ENCODE measurements at regions not wholly inside any gene's neighbourhood (a gene's known extent, or its start where the extent isn't known, plus 50 kb on each side); places are given as distances from the start of the nearest gene placed in this dataset.
A peak's percentile ranks its signal among the peaks of the same experiment; 100 is the strongest.

- DNase-seq = peak; percentile 80
Observed at GRCh38 chr2:157194097-157194688, 63.3 kb upstream of the GALNT5 start.

- no peak for DNase-seq
Observed at GRCh38 chr2:157194844-157195243, 62.7 kb upstream of the GALNT5 start.

GRCh38 chr2:157196956-157197355, 60.5 kb upstream of the GALNT5 start:
- no peak for DNase-seq

GRCh38 chr2:157197848-157198247, 59.7 kb upstream of the GALNT5 start:
- no peak for DNase-seq

GRCh38 chr2:157203651-157204050, 53.9 kb upstream of the GALNT5 start:
- no peak for DNase-seq

GRCh38 chr2:157204401-157204800, 53.1 kb upstream of the GALNT5 start:
- DNase-seq = no peak

GRCh38 chr2:157206916-157207315, 50.6 kb upstream of the GALNT5 start:
- DNase-seq = no peak

Data from NCI-H2227 treated with DMSO at 0.1 percent for 48 hours (cell line).